ENCODE measurements at regions not wholly inside any gene's neighbourhood (a gene's known extent, or its start where the extent isn't known, plus 50 kb on each side); places are given as distances from the start of the nearest gene placed in this dataset.

GRCh38 chr20:52893498-52893897, 78.7 kb upstream of the TSHZ2 start:
- TF ChIP-seq USF1 (IDR thresholded peaks at IDR 0.05) (no peak), RAD21 (IDR thresholded peaks at IDR 0.05; ENCODE audit: low read depth) (no peak), TAF1 (IDR thresholded peaks at IDR 0.05; ENCODE audit: low read depth) (no peak), REST (IDR thresholded peaks at IDR 0.05; ENCODE audit: low read depth) (no peak), CEBPB (IDR thresholded peaks at IDR 0.05) (no peak)

GRCh38 chr20:52892023-52892422, 80.1 kb upstream of the TSHZ2 start:
- TF ChIP-seq TCF12 (IDR thresholded peaks at IDR 0.05; ENCODE audit: low read depth) (no peak), YY1 (IDR thresholded peaks at IDR 0.05; ENCODE audit: low read depth) (no peak), FOXM1 (IDR thresholded peaks at IDR 0.05; ENCODE audit: borderline replicate concordance, low read depth) (no peak), TEAD4 (IDR thresholded peaks at IDR 0.05) (no peak), EP300 (IDR thresholded peaks at IDR 0.05; ENCODE audit: borderline replicate concordance) (no peak)

- no peak for TF ChIP-seq EGR1 (IDR thresholded peaks at IDR 0.05)
- TF ChIP-seq TEAD4 (IDR thresholded peaks at IDR 0.05) = no peak
- no peak for TF ChIP-seq RAD21 (IDR thresholded peaks at IDR 0.05; ENCODE audit: low read depth)
- no peak for TF ChIP-seq FOXM1 (IDR thresholded peaks at IDR 0.05; ENCODE audit: borderline replicate concordance, low read depth)
- no peak for TF ChIP-seq CREB1 (IDR thresholded peaks at IDR 0.05; ENCODE audit: low read depth)
- no peak for TF ChIP-seq EP300 (IDR thresholded peaks at IDR 0.05; ENCODE audit: borderline replicate concordance)
- no peak for TF ChIP-seq MAX (IDR thresholded peaks at IDR 0.05)
- TF ChIP-seq TCF12 (IDR thresholded peaks at IDR 0.05; ENCODE audit: low read depth) = no peak
- no peak for TF ChIP-seq USF1 (IDR thresholded peaks at IDR 0.05)
- no peak for TF ChIP-seq CEBPB (IDR thresholded peaks at IDR 0.05)
- no peak for TF ChIP-seq REST (IDR thresholded peaks at IDR 0.05; ENCODE audit: low read depth)
- TF ChIP-seq ZBTB7A (IDR thresholded peaks at IDR 0.05; ENCODE audit: low read depth) = no peak
Observed at GRCh38 chr20:52890130-52890529, 82.0 kb upstream of the TSHZ2 start.

GRCh38 chr20:52889225-52889624, 82.9 kb upstream of the TSHZ2 start:
- TF ChIP-seq EP300 (IDR thresholded peaks at IDR 0.05; ENCODE audit: borderline replicate concordance) (no peak), FOXM1 (IDR thresholded peaks at IDR 0.05; ENCODE audit: borderline replicate concordance, low read depth) (no peak), REST (IDR thresholded peaks at IDR 0.05; ENCODE audit: low read depth) (no peak), CEBPB (IDR thresholded peaks at IDR 0.05) (no peak), EGR1 (IDR thresholded peaks at IDR 0.05) (no peak), NFIC (IDR thresholded peaks at IDR 0.05) (no peak), TCF12 (IDR thresholded peaks at IDR 0.05; ENCODE audit: low read depth) (no peak), TEAD4 (IDR thresholded peaks at IDR 0.05) (no peak), YY1 (IDR thresholded peaks at IDR 0.05; ENCODE audit: low read depth) (no peak), RAD21 (IDR thresholded peaks at IDR 0.05; ENCODE audit: low read depth) (no peak), MAX (IDR thresholded peaks at IDR 0.05) (no peak), CREB1 (IDR thresholded peaks at IDR 0.05; ENCODE audit: low read depth) (no peak), ZBTB7A (IDR thresholded peaks at IDR 0.05; ENCODE audit: low read depth) (no peak), TAF1 (IDR thresholded peaks at IDR 0.05; ENCODE audit: low read depth) (no peak), USF1 (IDR thresholded peaks at IDR 0.05) (no peak)
